ENCODE measurements at regions not wholly inside any gene's neighbourhood (a gene's known extent, or its start where the extent isn't known, plus 50 kb on each side); places are given as distances from the start of the nearest gene placed in this dataset.

DNA sequence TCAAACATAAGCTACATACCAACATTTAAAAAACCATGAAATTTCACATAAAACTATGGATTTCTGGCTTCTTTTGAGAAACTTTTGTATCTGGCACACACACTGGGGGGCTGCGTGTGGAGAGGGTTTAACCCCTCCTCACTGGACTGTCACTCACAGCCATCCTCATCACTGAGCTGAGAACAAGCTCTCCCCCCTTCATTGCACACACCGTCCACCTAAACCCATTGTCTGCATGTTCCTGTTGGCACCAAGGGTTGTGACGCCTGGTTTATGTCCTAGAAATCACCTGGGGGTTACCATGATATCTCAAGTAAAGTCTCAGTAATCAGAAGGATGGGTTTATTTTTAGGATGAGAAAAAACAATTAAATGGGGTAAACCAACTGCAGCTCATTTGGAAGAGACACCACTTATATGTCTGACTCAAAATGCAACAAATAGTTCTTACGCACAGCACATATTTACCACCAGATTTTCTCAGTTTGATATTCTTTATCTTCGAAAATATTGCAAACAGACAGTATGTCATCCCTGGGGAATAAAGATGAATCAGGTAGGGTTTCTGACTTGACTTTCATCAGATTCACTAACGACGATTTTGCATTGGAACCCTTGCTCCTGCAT lies 218.5 kb upstream of the KLF6 start:
- DNase-seq: no peak

DNA sequence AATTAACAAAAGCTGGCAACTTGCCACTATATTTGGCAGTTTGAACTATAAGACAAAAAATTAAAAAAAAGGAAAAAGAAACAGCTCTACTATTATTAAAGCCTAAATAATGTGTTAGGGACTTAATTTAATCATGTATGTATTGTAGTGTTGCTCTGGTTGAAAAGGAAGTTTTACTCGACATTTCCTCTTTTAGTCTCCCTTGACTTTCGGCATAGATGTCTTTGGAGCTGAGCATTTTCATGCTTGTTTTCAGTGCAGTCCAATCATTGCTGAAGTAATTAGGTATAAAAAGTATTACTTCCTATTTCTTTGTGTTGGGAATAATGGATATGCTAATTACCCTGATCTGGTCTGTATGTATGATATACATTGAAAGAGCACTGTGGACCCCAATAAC lies 216.8 kb upstream of the KLF6 start:
- no peak for DNase-seq

DNA sequence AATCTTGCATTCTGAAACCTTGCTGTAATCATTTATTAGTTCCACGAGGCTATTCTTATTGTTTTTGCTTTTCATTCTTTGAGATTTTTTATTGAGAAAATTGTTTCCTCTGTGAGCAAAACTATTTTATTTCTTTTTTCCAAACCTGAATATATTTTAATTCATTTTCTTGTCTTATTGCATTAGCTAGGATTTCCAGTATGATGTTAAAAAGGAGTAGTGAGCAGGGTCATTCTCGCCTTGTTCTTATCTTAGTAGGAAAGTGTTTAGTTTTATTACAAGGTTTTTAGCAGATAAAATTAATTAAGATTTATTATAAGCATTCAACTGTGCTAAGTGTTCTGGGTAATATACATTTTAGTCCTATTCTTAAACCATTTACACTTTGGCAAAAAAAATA lies 214.6 kb upstream of the KLF6 start:
- DNase-seq: no peak

DNA sequence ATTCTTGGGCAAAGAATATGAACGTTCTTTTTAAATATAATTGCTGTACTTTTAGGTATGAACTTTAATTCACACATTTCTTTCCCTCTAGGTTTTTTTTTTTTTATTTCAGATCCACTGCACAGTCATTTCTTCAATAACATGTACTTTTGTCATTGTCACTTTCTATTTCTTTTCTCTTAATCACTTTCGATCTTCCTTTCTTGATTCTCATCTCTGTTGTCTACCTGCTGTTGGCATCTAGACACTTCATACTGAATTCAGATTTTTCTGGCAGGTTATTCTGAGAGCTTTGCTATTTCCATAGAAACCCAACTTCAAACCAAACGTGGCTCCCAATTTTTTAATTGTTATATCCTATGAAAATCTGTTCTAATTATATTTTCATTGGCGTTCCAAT lies 211.7 kb upstream of the KLF6 start:
- no peak for DNase-seq

DNA sequence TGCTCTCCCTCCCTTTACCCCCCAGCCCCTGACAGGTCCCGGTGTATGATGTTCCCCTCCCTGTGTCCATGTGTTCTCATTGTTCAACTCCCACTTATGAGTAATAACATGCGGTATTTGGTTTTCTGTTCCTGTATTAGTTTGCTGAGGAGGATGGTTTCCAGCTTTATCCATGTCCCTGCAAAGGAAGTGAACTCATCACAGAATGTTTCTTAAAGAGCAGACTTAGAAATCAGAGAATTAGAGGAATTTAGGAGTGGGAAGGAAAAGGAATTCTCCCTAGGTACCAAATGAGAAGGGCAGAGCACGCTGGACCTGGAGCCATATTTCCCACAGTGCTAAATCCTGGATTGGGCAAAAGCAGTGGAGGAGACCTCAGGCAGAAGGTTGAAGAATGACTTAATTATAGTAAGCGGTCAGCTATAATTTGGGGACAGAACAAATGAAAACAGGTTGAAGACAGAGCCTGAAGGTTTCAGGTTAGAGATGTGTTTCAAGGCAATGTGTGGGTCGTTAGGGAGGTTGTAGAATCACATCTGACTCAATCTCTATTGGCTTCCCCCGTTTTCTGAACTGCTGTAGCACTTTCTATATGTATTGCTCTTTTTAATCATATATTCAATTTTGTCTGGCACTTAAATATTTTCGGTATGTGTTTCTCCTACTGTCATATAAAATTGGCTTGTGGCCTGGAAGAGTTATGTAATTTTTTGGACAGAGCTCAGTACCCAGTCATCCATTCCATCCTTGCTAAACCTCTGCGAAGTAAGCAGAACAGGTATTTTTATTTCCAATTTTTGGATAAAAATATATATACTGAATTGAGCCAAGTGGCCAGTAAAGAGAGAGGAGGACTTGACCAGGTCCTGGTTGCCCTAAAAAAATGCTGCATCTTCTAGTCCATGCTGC lies 210.5 kb upstream of the KLF6 start:
- DNase-seq: no peak

DNA sequence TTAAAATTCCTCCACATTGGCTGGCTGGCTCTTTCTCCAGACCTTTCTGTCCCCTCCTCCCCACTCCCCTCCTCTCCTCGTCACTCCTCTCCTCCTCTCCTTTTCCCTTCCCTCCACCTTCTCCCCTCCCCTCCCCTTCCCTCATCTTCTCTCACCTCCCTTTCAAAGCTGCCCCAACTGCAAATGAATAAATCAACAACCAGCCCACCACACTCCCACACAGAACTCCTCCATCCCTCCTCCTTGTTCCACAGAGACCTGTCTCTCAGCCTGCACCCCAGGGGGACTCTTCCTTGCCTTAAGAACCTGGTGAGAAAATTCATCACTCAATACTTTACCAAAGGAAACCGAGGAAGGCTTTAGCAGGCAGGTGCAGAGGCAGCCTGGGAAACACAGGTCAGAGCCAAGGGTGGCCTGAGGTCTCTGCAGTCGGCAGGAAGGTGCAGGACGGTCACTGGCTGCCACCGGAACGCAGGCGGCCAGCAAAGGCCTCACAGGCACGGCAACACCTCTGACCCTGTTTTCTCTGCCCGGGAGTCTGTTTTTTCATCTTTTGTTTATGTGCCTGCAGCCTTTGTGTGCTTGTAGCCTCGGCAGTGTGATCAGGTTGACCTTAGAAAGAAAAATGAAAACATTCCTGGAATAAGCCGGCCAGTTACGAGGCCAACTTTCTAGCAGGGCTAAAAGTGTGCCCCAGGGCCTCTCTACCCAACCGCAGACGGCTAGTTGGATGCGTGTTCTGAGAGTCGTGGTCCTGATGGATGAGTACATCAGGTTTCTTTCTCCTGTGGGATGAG lies 207.6 kb upstream of the KLF6 start:
- no peak for DNase-seq

DNA sequence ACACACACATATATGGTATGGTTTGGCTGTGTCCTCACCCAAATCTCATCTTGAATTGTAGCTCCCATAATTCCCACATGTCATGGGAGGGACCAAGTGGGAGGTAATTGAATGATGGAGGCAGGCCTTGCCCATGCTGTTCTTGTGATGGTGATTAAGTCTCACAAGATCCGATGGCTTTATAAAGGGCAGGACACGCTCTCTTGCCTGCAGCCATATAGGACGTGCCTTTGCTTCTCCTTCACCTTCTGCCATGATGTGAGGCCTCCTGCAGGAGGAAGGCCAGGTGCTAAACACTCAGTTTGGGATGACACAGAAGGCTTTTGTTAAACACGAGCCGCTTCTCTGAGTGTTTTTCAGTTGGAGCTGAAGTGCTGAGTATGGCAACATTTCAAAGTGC lies 205.3 kb upstream of the KLF6 start:
- no peak for DNase-seq

DNA sequence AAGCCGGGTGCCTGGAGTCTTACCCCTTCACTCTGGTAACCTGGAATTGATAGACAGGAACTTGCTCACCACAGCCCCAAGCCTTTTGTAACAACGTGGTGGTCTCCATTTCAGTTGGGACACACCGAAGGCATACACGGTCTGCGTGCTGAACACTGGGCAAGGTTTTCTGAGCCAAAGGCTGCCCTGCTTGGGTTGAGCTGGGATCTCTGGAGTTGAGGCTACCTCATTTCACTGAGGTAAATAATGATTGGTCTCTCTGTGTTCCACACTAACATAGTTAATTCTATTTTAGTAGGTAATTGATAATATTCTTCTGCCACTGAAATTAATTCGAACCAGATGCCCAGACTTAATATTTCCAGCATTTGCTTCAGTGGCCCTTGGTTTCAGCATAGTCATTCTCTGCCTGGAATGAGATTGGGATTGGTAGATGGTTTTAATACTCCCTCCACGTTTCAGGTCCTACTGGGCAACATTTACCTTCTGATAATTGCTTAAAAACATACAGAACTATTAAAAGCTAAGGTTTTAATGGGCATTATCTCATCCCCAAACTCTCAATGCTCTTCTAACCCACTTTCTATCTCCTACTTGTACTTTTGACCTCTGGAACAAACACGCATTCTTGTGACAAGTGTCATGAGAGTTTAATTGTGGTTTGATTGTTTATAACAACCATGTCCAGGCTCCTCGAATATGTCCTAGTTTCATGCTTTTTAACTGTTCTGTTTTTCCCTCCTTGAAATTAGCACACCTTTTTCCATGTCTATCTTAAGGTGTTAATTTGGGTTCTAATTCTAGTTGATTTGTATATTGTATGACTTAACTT lies 202.3 kb upstream of the KLF6 start:
- DNase-seq: no peak

DNA sequence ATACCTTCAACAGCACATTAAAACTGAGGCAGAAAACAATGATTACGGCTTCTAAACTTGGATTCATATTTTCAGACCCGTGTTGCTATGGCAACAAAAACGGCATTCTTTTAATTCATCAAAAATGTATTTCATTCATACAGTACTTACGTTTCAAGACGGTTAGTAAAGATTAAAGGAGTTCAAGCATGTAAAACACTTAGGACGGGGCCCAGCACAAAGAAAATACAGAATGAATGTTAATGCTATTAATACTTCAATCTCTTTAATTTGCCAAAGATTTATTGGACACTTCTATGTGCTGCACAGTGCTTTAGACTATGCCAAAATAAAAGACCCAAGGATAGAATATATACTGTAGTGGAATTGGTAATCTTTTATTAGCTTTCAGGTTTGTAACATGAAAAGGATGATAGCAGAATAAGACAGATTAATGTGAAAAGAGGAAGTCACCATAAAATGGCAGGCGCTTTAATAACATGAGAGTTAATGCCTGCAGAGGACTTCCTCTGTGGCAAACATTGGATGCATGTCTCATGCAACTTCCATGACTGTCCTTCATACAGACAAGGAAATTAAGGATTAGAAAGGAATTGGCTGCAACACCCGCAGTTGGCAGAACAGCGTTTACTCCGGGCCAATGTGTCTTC lies 201.6 kb upstream of the KLF6 start:
- no peak for DNase-seq

DNA sequence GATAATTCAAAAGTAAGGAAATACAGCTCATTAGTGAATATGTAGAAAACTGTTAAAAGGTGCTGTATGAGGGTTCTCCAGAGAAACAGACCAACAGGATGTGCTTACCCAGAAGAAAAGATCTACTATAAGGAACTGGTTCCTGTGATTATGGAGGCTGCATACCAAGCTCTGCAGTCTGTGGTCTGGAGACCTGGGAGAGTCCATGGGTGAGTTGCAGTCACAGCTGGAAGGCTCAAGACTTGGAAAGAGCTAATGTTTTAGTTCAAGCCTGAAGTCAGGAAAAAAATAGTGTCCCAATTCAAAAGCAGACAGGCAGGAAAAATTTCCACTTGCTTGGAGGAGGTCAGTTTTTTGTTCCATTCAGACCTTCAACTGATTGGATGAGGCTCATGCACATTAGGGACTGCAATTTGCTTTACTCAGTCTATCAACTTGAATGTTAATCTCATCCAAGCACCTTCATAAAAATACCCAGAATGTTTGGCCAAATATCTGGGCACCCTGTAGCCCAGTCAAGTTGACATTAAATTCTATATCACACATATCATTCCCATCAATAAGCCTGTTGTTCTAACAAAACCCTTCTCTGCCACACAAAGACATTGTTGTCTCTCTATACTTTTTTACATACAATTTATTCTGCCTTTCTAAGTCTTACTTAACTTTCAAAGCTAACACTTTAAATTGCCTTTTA lies 197.9 kb upstream of the KLF6 start:
- DNase-seq: no peak

DNA sequence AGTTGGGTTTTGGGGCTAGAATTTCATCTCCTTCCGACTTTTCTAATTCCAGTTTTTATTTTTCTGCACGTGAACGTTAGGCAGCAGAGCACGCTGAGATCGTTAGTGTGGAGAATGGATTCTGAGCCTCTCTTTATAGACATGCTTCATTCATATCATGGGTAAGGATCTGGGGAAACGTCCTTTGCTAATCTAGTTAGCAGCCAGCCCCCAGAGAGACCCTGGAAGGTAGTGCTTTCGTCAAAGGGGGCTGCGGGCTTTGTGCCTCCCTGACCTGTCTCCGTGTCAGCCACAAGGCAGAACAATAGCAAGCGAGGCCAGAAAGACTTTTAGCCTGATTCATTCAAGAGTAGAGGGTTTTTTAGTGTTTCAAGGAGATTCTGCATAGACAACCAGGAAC lies 196.3 kb upstream of the KLF6 start:
- no peak for DNase-seq

DNA sequence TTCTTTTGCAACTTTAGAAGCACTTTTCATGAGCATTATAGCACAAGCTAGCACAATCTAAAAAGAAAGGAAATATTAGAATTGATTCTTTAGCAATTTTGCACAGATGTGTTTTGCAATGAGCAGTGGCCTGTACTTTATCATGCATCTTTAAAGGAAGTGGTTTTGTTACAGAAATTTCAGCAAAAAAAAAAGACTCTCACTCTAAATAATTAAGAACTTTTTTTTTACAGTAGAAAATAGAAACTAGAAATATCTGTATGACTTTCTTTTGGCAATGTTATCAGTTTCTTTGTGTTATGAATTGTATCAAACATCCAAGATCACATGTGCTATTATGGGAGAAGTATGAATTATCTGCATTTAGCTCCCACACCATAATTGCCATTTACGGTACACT lies 195.7 kb upstream of the KLF6 start:
- peak; percentile 50 for DNase-seq

DNA sequence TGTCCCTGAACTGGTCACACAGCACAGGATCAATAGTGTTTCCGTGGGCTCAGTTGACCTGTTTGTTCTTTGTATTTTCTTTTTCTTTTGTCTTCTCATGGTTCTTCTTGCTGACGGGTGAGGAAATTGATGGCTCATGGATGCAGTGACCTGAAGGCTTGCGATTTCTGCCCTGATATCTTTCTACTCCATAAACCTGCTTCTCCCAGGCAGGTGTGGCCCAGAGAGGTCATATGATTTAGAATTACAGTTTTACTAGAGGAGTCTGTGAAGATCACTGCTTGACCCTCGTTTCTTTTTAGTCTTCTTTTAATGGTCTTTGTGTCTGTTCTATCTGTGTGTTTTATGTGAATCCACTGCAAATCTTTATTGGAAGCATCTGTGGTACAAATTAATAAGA lies 195.1 kb upstream of the KLF6 start:
- DNase-seq: no peak

DNA sequence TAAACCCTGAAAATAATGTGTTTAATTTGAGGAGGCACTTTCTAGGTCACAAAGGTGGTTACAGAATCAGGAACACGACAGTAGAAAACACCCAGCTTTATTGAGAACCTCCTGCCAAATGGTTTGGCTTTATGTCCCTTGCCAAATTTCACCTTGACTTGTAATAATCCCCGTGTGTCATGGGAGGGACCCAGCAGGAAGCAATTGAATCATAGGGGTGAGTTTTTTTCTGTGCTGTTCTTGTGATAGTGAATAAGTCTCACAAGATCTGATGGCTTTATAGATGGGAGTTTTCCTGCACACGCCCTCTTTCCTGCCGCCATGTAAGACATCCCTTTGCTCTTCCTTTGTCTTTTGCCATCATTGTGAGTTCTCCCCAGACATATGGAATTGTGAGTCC lies 193.8 kb upstream of the KLF6 start:
- peak; percentile 81 for DNase-seq

DNA sequence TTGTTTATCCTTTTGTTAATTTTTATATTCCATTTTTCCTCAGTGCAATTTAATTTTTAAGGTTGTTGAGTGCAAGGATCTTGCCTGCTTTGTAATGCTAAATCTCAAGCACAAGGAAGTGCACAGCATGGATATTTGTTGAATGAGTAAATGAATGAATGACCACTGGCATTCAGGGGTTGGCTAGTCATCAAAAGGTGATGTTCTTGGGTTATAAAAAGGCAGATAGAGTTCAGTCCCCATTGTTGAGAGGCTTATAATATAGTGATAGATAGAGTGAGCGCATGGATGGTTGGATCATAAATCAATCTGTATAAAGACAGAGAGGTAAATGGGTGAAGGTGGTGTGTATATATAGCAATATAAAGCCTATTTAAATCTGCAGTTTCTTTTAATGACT lies 193.2 kb upstream of the KLF6 start:
- no peak for DNase-seq

DNA sequence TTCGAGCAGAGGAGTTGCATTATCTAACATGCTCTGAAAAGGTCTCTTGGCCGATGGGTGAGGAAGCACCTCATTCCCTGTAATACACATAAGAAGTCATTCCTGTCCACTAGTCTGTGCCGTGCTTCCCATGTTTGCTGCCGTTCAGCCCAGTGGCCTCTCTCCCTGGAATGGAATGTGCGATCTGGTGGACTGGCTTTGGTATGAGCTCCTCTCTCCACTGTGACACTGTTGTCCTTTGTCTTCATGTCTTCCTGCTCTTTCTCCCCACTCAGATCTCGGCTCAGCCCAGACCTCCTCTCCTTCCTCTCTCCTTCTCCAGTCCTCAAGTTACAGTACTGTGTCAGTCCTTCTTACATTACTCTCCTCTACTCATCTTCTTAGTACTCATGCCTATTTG lies 192.8 kb upstream of the KLF6 start:
- no peak for DNase-seq

DNA sequence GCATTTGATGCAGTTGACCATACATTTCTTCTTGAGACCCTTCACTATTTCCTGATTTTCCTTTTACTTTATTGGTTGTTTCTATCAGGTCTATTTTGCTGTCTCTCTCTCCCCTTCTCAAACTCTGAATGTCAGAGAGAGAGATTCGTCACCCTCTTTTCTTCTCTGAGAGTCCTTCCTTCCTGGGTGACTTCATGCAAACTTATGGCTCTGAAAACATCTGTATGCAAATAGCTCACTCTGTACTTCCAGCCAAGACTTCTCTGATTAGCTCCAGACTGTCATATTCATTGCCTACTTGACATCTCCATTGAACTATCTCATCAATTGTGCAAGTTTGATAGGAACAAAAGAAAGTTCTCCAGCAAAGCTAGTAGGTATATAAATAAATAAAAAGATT lies 191.7 kb upstream of the KLF6 start:
- peak; percentile 78 for DNase-seq

DNA sequence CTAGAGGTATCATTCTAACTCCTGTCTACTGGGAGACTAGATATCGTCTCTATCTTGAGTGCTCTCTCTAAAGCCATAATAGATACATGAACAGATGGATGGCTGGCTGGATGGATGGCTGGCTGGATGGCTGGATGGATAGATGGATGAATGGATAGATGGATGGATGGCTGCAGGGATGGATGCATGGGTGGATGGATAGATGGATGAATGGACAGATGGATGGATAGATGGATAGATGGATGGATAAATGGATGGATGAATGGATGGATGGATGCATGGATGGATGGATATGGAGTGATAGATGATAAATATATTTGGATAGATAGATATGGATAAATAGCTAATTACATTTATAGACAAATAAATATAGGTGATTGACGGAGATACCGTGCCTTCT lies 191.2 kb upstream of the KLF6 start:
- DNase-seq: no peak

DNA sequence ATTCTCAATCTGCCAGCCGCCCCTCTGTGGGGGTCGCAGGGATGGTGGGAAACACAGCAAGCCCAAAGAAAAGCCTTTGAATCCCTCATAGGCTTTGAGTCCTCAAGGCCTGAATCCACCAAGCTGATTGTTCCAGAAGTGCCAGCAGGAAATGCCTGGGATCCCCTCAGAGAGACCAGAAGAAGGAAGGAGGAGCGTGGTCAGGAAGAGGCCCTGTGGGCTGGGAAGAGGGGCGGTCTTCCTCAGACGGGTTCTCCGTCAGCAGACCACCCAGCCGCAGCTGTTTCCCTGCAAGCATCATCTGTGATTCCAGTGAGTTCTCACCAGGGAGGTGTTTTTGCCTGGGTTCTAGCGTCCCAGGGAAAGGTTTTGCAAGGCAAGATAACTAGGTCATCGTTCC lies 190.0 kb upstream of the KLF6 start:
- DNase-seq: no peak

DNA sequence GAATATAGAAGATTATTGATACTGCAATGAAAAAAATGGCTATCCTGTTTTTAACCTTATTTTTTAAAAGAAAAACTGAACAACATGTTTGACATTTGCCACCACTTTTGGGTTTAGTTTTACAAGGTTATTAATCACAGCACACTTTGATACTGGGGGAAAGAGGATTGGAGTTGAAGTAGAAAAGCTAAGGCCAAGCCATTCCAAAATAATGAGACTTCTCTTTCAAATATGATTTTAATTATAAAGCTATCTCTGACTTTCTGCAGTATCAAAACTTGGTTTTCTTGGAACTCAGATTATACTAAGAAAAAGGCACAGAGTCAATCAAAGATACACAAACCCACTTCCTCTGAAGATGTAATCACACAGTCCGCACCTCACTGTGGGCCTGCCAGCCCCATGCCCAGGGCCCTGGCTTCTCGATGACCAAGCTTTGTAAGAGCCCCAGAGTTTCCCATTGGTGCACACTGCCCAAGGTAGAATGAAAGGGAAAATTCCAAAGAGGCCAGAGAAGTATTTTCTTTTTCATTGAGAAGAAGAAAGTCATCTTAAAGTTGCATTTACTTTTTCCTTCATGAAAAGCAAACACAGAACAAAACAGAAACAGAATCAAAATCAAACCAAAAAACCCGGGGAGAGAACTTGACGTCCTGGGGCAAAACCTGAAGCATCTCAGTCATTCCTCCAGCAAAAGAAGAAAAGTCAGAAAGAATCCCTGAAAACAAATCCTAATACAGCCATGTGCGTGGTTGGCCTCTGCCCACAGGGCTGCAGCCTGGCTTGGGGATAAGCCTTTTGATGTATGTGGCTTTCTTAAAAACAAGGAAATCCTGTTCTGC lies 187.7 kb upstream of the KLF6 start:
- DNase-seq: peak; percentile 72

DNA sequence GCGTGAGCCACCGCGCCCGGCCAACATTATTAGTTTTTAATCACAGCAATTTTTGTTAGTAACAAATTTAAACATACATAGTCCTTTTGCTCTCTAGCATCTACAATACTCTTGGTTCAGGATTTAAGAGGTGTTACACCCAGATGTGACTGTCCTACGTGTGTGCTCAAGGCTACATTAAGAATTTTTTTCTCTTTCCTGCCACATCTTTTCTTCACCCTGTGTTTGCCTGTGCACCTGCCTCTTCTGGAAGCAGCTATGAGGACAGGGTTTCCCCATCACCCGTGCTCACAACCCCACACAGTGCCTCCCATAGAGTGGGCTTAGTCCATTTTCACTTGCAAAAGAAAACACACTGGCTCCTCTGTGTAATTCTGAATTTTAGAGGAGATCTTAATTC lies 186.7 kb upstream of the KLF6 start:
- peak; percentile 39 for DNase-seq

All from CD4-positive, alpha-beta T cell treated with Interleukin-4 for 4 hours (primary cell).